ENCODE measurements at regions not wholly inside any gene's neighbourhood (a gene's known extent, or its start where the extent isn't known, plus 50 kb on each side); places are given as distances from the start of the nearest gene placed in this dataset.

DNA sequence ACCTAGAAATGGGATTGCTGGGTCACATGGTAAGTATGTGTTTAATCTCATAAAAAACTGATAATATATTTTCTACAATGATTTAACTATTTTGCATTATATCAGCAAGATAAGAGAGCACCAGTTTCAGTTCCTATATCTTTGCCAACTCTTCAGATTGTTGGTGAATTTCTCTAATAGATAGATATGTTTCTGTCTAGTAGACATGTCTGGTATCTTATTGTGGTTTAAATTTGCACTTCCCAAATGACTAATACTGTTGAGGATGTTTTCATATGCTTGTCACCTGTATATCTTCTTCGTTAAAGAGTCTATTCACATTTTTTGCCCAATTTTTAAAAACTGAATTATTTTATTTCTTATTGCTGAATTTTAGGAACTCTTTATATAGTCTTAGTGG is 113.8 kb upstream of the UXS1 start:
- TF ChIP-seq SPI1 (IDR thresholded peaks at IDR 0.05; ENCODE audit: borderline replicate concordance, low read depth) = no peak
- TF ChIP-seq, protein P1, sequence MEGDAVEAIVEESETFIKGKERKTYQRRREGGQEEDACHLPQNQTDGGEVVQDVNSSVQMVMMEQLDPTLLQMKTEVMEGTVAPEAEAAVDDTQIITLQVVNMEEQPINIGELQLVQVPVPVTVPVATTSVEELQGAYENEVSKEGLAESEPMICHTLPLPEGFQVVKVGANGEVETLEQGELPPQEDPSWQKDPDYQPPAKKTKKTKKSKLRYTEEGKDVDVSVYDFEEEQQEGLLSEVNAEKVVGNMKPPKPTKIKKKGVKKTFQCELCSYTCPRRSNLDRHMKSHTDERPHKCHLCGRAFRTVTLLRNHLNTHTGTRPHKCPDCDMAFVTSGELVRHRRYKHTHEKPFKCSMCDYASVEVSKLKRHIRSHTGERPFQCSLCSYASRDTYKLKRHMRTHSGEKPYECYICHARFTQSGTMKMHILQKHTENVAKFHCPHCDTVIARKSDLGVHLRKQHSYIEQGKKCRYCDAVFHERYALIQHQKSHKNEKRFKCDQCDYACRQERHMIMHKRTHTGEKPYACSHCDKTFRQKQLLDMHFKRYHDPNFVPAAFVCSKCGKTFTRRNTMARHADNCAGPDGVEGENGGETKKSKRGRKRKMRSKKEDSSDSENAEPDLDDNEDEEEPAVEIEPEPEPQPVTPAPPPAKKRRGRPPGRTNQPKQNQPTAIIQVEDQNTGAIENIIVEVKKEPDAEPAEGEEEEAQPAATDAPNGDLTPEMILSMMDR (IDR thresholded peaks at IDR 0.05; ENCODE audit: insufficient read depth, low read length) = no peak
- TF ChIP-seq, protein P2, sequence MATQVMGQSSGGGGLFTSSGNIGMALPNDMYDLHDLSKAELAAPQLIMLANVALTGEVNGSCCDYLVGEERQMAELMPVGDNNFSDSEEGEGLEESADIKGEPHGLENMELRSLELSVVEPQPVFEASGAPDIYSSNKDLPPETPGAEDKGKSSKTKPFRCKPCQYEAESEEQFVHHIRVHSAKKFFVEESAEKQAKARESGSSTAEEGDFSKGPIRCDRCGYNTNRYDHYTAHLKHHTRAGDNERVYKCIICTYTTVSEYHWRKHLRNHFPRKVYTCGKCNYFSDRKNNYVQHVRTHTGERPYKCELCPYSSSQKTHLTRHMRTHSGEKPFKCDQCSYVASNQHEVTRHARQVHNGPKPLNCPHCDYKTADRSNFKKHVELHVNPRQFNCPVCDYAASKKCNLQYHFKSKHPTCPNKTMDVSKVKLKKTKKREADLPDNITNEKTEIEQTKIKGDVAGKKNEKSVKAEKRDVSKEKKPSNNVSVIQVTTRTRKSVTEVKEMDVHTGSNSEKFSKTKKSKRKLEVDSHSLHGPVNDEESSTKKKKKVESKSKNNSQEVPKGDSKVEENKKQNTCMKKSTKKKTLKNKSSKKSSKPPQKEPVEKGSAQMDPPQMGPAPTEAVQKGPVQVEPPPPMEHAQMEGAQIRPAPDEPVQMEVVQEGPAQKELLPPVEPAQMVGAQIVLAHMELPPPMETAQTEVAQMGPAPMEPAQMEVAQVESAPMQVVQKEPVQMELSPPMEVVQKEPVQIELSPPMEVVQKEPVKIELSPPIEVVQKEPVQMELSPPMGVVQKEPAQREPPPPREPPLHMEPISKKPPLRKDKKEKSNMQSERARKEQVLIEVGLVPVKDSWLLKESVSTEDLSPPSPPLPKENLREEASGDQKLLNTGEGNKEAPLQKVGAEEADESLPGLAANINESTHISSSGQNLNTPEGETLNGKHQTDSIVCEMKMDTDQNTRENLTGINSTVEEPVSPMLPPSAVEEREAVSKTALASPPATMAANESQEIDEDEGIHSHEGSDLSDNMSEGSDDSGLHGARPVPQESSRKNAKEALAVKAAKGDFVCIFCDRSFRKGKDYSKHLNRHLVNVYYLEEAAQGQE (IDR thresholded peaks at IDR 0.05; ENCODE audit: insufficient replicate concordance, low read depth) = no peak
- no peak for TF ChIP-seq POLR2AphosphoS5 (IDR thresholded peaks at IDR 0.05; ENCODE audit: low read depth)
